BLaER1 (cell line): ENCODE measurements at regions not wholly inside any gene's neighbourhood (a gene's known extent, or its start where the extent isn't known, plus 50 kb on each side); places are given as distances from the start of the nearest gene placed in this dataset.

Source experiments
- H3K27ac ChIP-seq: shearing (Covaris generic); formaldehyde crosslinking; 2 replicates; pipeline ENCODE4 v1.8.1; 2022
- H3K27me3 ChIP-seq: shearing (Covaris generic); formaldehyde crosslinking; 2 replicates; pipeline ENCODE4 v1.8.1; 2022
- H3K36me3 ChIP-seq: shearing (Covaris generic); formaldehyde crosslinking; 2 replicates; pipeline ENCODE4 v1.8.1; 2022
- H3K4me1 ChIP-seq: shearing (Covaris generic); formaldehyde crosslinking; 2 replicates; pipeline ENCODE4 v1.8.1; 2022
- H3K4me2 ChIP-seq: shearing (Covaris generic); formaldehyde crosslinking; 2 replicates; pipeline ENCODE4 v1.8.1; 2022
- H3K4me3 ChIP-seq: shearing (Covaris generic); formaldehyde crosslinking; 2 replicates; pipeline ENCODE4 v1.8.1; 2022
- H3K9ac ChIP-seq: shearing (Covaris generic); formaldehyde crosslinking; 2 replicates; pipeline ENCODE4 v1.8.1; 2022
- H3K9me3 ChIP-seq: shearing (Covaris generic); formaldehyde crosslinking; 2 replicates; pipeline ENCODE4 v1.8.1; 2022
- H4K20me1 ChIP-seq: shearing (Covaris generic); formaldehyde crosslinking; 2 replicates; pipeline ENCODE4 v1.8.1; 2022
- Cebpa-rat ChIP-seq: shearing (Covaris generic); IDR thresholded peaks from 2 replicates; pipeline ENCODE4 v1.8.1; 2022

DNA sequence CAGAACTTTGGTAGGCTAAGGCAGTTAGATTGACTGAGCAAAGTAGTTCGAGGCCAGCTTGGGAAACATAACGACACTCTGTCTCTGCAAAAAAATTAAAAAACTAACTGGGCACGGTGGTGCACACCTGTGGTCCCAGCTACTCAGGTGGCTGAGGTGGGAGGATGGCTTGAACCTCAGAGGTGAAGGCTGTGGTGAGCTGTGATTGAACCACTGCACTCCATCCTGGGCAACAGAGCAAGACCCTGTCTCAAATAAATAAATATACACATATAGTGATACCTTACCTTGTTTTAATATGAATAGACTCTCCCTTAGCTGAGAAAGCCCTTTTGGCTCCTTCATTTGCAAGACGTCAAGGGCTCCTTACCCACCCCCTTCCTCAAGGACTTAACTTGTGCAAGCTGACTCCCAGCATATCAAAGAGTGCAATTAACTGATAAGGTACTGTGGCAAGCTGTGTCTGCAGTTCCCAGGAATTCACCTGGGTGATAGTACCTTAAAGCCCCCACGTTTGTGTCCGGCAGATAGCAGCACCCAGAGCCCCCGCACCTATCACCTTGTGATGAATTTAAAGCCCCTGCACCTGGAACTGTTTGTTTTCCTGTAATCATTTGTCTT, 655.6 kb upstream of the GALNTL6 start:
- no peak overlapping the region for H3K4me3 ChIP-seq
- no peak overlapping the region for H3K27ac ChIP-seq
- peaks cover 5% of the 10 kb centered on the region; the same call in 1 of the 2 replicates for H3K4me1 ChIP-seq
- no peak overlapping the region for H3K9ac ChIP-seq
- H4K20me1 ChIP-seq = no peaks in the 10 kb centered on the region
- TF ChIP-seq Cebpa-rat = no peak
- no peaks in the 10 kb centered on the region for H3K27me3 ChIP-seq
- no peak overlapping the region for H3K4me2 ChIP-seq
- no peaks in the 10 kb centered on the region for H3K36me3 ChIP-seq
- H3K9me3 ChIP-seq = no peaks in the 10 kb centered on the region

DNA sequence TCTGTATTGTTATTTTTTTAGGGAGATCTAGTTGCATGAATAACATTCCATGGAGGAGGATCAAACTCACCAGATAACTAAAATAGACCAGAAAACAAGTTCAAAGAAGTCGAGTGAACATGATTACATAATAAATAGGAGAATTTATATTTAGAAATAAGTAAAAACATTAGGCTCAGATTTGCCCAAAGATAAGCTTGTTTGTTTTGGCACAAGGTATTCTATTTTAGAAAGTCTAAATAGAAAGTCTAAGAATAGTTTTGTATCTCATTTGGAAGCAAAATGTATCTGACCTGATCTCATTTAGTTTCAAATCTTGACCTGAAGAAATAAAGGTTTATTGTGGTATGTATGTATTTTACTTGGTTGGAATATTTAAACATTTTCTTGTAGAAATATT, 670.6 kb upstream of the GALNTL6 start:
- Histone ChIP-seq H3K27ac (no peak overlapping the region), H4K20me1 (no peaks in the 10 kb centered on the region), H3K9me3 (no peaks in the 10 kb centered on the region), H3K4me3 (no peak overlapping the region), H3K4me2 (no peak overlapping the region), H3K27me3 (no peaks in the 10 kb centered on the region), H3K36me3 (no peaks in the 10 kb centered on the region), H3K9ac (no peak overlapping the region), H3K4me1 (no peaks in the 10 kb centered on the region)
- TF ChIP-seq Cebpa-rat = no peak

DNA sequence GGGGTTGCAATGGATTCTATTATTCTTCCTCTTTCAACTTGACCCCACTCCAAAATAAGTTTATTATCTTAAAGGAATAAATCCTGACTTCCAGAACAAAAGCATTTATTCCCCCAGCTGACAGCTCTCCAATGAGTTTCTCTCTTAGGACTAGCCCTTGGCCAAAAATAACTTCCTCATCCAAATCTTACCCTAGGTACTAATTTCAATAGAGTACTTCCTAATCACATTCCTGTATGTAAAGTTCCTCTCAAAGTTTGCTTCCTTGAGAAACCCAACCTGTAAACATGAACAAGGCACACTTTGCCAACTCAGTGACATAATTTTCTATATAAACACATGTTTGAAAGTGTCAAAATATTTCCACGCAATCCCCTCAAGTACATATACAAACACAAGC, 671.2 kb upstream of the GALNTL6 start:
- H3K9me3 ChIP-seq = no peaks in the 10 kb centered on the region
- H3K27ac ChIP-seq = no peak overlapping the region
- no peaks in the 10 kb centered on the region for H3K27me3 ChIP-seq
- H3K4me1 ChIP-seq = no peaks in the 10 kb centered on the region
- H3K4me2 ChIP-seq = no peak overlapping the region
- no peaks in the 10 kb centered on the region for H4K20me1 ChIP-seq
- TF ChIP-seq Cebpa-rat = no peak
- no peak overlapping the region for H3K4me3 ChIP-seq
- H3K9ac ChIP-seq = no peak overlapping the region
- H3K36me3 ChIP-seq = no peaks in the 10 kb centered on the region

DNA sequence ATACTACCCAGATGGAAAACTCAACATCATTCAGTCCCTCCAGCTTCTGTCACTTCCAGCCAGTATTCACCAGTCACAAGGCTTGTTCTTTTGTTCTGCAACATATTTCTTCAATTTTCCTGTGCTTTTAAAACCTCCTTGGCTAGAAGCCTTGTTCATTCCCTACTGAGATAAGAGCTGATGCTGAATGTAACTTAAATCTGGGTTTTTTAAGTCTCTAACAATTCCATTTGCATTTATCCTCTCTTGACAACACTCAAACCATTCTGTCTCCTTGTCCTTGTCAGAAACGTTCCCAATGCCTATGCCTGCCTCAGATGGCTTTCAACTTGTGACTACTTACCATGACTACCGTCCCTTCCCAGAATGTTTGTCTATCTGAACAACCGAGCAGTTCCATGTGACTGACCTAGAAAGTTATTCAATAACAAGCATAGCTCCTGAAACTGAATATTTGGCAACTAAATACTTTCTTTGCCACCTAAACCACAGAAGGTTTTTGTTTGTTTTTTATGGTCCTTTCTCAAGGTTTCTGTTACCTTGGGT, 682.9 kb upstream of the GALNTL6 start:
- no peaks in the 10 kb centered on the region for H3K27me3 ChIP-seq
- H3K36me3 ChIP-seq = no peaks in the 10 kb centered on the region
- H3K4me1 ChIP-seq = no peaks in the 10 kb centered on the region
- H3K9me3 ChIP-seq = no peaks in the 10 kb centered on the region
- H3K27ac ChIP-seq = no peak overlapping the region
- no peak overlapping the region for H3K4me3 ChIP-seq
- no peak overlapping the region for H3K4me2 ChIP-seq
- H4K20me1 ChIP-seq = no peaks in the 10 kb centered on the region
- no peak for TF ChIP-seq Cebpa-rat
- H3K9ac ChIP-seq = no peak overlapping the region

DNA sequence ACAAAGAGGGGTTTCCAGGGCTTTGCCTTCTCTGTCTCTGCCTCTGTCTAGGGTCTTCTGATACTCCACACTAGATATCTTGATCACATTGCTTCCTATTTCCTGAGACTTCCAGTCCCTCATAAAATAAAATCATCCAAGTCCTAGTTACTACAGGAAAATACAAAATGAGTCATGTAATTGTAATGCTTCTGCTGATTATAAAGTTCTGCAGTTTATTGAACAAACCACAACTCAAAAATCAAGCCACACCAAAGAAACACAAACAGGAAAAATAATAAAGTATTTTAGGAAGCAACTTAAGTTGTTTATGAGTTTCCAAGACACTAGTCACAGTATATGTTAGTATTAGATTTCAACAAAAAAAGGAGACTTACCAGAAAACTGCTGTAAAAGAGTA, 695.1 kb upstream of the GALNTL6 start:
- H3K4me1 ChIP-seq = no peaks in the 10 kb centered on the region; the same call in 1 of the 2 replicates
- H4K20me1 ChIP-seq = no peaks in the 10 kb centered on the region
- H3K27ac ChIP-seq = no peak overlapping the region
- H3K4me2 ChIP-seq = no peak overlapping the region
- TF ChIP-seq Cebpa-rat = no peak
- no peak overlapping the region for H3K9ac ChIP-seq
- no peaks in the 10 kb centered on the region for H3K36me3 ChIP-seq
- no peaks in the 10 kb centered on the region for H3K27me3 ChIP-seq
- no peak overlapping the region for H3K4me3 ChIP-seq
- H3K9me3 ChIP-seq = no peaks in the 10 kb centered on the region

DNA sequence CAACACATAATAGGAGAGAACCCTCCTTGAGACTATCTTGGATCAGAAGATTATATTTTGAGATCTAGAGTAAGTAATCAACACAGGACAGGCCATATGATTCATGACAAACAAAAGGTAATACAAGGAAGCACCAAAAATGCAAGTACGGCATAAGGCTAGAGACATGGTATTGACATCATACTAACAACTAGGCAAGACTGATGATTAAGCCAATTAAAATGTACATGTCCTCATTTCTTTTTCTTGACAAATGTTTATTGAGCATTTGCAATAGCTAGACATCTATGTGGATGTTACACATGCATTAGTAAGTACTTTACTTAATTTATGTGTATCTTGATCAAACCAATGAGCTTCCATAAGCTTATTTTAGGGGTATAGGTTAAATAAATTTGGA, 695.7 kb upstream of the GALNTL6 start:
- Histone ChIP-seq H3K9me3 (no peaks in the 10 kb centered on the region), H4K20me1 (no peaks in the 10 kb centered on the region), H3K4me1 (no peaks in the 10 kb centered on the region; the same call in 1 of the 2 replicates), H3K4me3 (no peak overlapping the region), H3K9ac (no peak overlapping the region), H3K4me2 (no peak overlapping the region), H3K27ac (no peak overlapping the region), H3K27me3 (no peaks in the 10 kb centered on the region), H3K36me3 (no peaks in the 10 kb centered on the region)
- TF ChIP-seq Cebpa-rat = no peak

DNA sequence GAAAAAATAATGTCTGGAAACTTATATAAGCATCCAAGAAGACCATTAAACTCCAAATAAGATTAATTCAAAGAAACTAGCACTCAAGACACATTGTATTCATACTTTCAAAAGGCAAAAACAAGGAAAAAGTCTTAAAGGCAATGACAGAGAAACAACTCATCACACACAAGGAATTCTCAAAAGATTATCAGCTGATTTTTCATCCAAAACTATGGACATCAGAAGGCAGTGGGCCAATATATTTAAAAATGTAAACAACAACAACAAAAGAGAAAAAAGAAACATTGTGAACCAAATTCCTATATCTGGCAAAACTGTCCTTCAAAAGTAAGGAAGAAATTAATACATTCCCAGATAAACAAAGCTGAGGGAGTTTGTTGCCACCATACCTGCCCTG, 711.4 kb upstream of the GALNTL6 start:
- no peaks in the 10 kb centered on the region for H3K9me3 ChIP-seq
- H3K9ac ChIP-seq = no peak overlapping the region
- H3K36me3 ChIP-seq = no peaks in the 10 kb centered on the region
- H3K4me2 ChIP-seq = no peak overlapping the region
- H3K4me1 ChIP-seq = no peaks in the 10 kb centered on the region
- H4K20me1 ChIP-seq = no peaks in the 10 kb centered on the region
- TF ChIP-seq Cebpa-rat = no peak
- no peak overlapping the region for H3K4me3 ChIP-seq
- no peak overlapping the region for H3K27ac ChIP-seq
- no peaks in the 10 kb centered on the region for H3K27me3 ChIP-seq

DNA sequence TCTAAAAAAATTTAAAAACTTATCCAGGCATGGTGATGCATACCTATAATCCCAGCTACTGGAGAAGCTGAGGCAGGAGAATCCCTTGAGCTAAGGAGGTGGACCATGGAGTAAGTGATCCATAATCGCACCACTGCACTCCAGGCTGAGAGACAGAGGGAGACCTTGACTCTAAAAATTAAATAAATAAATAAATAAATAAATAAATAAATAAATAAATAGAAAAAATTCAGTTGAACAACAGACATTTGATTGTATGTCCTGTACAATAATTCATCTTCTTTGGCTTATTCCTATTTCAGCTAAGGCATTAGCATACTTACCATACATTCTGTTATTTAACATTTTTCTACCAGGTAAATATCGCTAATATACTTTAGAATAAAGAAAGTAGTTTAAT, 726.1 kb upstream of the GALNTL6 start:
- Histone ChIP-seq H3K4me3 (no peak overlapping the region), H3K4me1 (no peaks in the 10 kb centered on the region), H3K27me3 (no peaks in the 10 kb centered on the region), H3K9ac (no peak overlapping the region), H3K36me3 (no peaks in the 10 kb centered on the region), H3K4me2 (no peak overlapping the region), H3K9me3 (peaks cover 6% of the 10 kb centered on the region; the same call in 1 of the 2 replicates), H3K27ac (no peak overlapping the region), H4K20me1 (no peaks in the 10 kb centered on the region)
- TF ChIP-seq Cebpa-rat = no peak

DNA sequence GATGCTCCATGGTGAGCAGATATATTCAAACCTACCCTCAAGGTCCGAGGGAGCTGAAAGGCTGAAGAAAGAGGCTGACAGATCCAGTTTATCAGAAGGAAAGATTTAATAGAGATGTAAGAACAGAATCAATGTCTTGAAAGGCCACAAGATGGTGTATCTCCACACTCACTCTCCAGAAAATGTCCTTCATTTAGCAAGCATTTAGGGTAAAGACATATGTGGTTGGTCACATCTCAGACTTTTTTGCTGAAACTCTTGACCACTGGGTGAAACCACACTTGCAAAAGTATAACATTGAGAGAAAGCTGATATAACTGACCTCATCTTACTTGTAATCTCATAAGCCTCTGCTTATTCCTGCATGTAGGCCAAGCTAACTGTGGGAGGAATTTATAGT, 745.8 kb upstream of the GALNTL6 start:
- Histone ChIP-seq H3K9me3 (peaks cover 16% of the 10 kb centered on the region; the same call in 1 of the 2 replicates), H4K20me1 (no peaks in the 10 kb centered on the region), H3K36me3 (no peaks in the 10 kb centered on the region), H3K27ac (no peak overlapping the region), H3K9ac (no peak overlapping the region), H3K27me3 (no peaks in the 10 kb centered on the region), H3K4me3 (no peak overlapping the region), H3K4me1 (no peaks in the 10 kb centered on the region), H3K4me2 (no peak overlapping the region)
- TF ChIP-seq Cebpa-rat = no peak

DNA sequence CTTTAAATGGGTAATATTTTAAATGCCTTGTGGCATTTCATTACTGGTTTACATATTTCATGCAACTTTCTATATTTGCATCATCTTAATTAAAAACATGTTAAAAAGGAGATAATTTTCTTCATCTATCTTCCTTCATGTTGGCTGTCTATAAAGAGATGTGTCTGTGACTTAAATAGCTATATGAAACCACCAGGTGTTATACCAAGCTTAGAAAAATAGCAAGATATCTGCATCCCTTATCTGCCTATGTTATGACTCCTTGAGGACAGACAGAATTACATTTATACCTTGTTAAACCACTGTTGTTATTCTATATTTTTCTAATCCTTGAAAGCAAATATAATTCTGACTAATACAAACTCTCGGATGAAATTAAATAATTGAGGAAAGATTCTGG, 763.8 kb upstream of the GALNTL6 start:
- Histone ChIP-seq H3K27ac (no peak overlapping the region), H3K4me1 (no peaks in the 10 kb centered on the region), H3K27me3 (no peaks in the 10 kb centered on the region), H4K20me1 (no peaks in the 10 kb centered on the region), H3K9me3 (peaks cover 5% of the 10 kb centered on the region; the same call in 1 of the 2 replicates), H3K36me3 (no peaks in the 10 kb centered on the region), H3K9ac (no peak overlapping the region), H3K4me2 (no peak overlapping the region), H3K4me3 (no peak overlapping the region)
- no peak for TF ChIP-seq Cebpa-rat
